GM20000 (cell line): ENCODE measurements at regions not wholly inside any gene's neighbourhood (a gene's known extent, or its start where the extent isn't known, plus 50 kb on each side); places are given as distances from the start of the nearest gene placed in this dataset.

ENCODE experiments used
- DNase-seq: peaks from one replicate; pipeline ENCODE4 v3.0.0; 2012; ENCODE audit warnings: low spot score
- CTCF ChIP-seq: IDR thresholded peaks from 2 replicates; pipeline ENCODE4 v1.5.1; 2012; ENCODE audit warnings: mild to moderate bottlenecking, control low read depth; ENCODE audit errors: extremely low read depth, missing control alignments

GRCh38 chr18:78168526-78168925, 811.1 kb upstream of the SALL3 start:
- no peak for TF ChIP-seq CTCF
- no peak for DNase-seq

- DNase-seq = no peak
- TF ChIP-seq CTCF = no peak
Observed at GRCh38 chr18:78169174-78169864, 810.3 kb upstream of the SALL3 start.

- DNase-seq = no peak
- no peak for TF ChIP-seq CTCF
Observed at GRCh38 chr18:78171954-78172353, 807.7 kb upstream of the SALL3 start.

- TF ChIP-seq CTCF = no peak
- no peak for DNase-seq
Observed at GRCh38 chr18:78174737-78175136, 804.9 kb upstream of the SALL3 start.

- no peak for DNase-seq
- TF ChIP-seq CTCF = no peak
Observed at GRCh38 chr18:78178812-78179211, 800.8 kb upstream of the SALL3 start.

- DNase-seq = no peak
- TF ChIP-seq CTCF = no peak
Observed at GRCh38 chr18:78180741-78181140, 798.9 kb upstream of the SALL3 start.

- no peak for TF ChIP-seq CTCF
- DNase-seq = no peak
Observed at GRCh38 chr18:78183815-78184214, 795.8 kb upstream of the SALL3 start.
